Fibroblast of skin of right quadriceps (primary cell): ENCODE measurements at regions not wholly inside any gene's neighbourhood (a gene's known extent, or its start where the extent isn't known, plus 50 kb on each side); places are given as distances from the start of the nearest gene placed in this dataset.
A peak's percentile ranks its signal among the peaks of the same experiment; 100 is the strongest.

Experiments used
- DNase-seq: peaks from one replicate; pipeline ENCODE4 v3.0.0-alpha.2; 2013

- DNase-seq: no peak
These were observed 138.4 kb upstream of the SPDL1 start for GRCh38 chr5:169445191-169445590.

- no peak for DNase-seq
These were observed 140.4 kb upstream of the SPDL1 start for GRCh38 chr5:169442913-169443784.

DNA sequence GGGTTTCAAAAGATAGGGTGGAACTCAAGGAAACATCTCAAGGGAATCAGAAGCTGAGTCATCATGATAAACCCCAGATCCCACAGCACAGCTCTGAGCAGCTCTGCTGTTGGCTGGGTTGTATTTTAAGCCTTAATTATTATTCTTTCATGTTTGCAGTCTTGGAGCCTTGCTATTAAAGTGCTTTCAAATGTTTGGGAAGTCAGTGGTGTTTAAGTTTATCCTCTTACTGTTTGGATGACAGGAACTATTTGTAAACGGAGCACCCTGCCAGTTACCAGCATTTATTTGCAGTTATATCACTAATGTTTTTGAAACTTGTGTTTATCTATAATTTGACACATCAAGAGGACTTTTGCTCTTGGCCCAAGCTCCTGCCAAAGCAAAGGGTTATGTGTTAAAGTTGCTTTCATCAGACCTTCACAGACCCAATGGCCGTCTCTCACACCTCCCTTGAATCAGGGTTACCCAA, 141.1 kb upstream of the SPDL1 start:
- DNase-seq: peak; percentile 27

DNA sequence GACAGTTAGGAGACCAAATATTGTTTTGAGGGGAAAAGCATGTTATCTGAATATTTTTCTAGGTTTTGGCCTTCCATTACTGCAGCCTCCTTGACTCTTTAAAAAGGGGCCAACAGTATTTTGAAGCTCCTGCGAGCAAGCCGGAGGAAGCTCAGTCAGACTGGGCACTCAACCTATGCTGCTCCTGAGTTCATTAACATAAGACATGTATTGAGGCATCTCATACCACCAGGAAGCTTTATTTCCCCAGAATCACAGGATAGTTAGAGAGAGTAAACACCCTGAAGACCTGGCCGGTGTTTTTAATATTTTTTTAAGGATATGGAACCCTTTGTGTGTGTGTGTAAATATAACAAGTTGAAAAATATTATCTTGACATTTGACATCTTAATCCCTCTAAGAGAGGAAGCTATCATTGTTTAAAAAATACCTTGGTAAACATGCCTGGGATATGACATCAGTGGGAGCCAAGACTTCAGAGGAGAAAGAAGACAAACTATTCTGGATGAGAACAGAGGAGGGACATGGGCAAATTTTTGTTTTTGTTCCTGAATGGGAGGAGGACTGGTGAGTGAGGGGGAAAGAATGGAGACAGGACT, 139.3 kb upstream of the SLIT3 start:
- DNase-seq: no peak

DNA sequence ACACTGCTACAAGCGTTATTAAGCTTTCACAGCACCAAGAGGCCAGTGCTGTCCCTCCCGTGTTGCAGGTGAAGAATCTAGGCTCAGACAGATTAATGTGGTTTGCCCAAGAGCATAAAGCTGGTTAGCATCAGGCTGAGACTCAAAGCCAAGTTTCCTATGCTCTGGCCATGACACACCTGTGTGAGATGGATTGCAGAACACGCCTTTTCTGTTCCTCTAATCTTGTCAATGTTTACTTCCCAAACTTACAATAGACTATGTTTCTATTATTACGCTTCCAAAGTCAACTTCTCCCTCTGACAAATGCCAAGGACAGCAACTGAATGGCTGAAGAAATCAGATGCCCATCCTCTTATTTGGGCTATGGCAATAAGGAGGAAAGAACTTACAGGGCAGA, 138.4 kb upstream of the SLIT3 start:
- DNase-seq: no peak

DNA sequence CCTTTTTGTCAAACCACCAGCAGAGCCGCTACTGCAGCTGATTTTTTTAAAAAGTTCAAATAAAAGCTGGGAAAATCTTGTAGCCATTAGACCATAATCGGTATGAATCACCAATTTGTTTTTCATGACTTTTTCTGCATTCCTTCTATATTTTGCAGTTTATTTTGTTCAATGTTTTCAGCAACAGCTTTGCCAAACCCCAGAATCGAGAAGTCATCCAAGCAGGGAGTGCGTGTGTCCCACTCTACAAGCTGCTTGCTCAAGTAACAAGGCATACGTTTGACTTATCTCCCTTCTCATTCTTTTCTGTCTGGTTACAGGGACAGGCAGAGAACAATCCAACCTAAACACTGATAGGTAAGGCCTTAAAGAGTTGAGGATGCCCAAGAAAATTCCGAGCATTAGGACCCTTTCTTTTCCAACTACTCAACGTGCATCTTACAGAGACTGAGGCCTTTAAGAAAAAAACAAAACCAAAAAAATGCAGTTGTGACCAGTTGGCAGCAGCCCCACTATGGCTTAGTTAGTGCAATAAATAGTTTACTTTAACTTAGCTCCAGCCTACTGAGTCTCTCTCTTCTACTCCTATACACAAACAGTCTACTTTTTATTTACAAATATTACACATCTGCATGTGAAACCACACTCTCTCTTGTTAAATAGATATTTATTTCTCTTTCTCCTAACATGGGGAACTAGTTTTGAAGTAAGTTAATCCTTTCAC, 134.7 kb upstream of the SLIT3 start:
- peak; percentile 37 for DNase-seq

GRCh38 chr5:169433221-169433651, 132.3 kb upstream of the SLIT3 start:
- DNase-seq: peak; percentile 43

DNA sequence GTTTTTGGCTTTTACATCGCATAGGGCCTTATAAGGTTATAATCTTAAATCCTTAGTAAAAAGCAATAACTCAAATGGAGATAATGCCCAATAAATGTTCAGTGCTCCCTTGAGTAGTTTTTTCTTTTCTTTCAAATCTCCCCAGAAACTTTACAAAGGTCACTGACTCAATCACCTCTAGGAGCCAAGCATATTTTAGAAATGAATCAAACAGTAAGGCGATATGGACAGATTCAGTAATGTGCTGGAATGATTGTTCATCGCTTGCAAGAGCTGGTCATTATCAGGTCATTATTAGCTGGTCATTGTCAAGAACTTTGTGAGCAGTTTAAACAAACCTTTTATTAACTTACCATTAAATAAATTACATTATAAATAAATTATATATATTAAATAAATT, 130.4 kb upstream of the SLIT3 start:
- DNase-seq: peak; percentile 35

DNA sequence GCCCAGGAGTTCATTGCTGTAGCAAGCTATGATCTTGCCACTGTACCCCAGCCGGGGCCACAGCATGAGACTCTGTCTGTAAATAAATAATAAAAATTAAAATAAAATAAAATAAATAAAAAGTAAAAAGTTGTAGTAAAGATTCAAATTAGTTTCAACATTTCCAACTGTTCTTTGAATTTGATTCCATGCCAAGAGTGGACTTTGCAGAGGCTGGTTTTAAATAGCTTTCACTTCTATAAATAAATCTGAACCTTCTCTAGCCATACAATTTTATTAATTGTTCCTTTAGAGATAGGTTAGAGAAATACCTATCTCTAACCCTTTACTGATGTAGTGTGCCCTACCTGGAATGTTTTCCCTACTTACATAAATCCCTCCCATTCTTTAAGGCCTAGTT, 129.7 kb upstream of the SLIT3 start:
- no peak for DNase-seq

DNA sequence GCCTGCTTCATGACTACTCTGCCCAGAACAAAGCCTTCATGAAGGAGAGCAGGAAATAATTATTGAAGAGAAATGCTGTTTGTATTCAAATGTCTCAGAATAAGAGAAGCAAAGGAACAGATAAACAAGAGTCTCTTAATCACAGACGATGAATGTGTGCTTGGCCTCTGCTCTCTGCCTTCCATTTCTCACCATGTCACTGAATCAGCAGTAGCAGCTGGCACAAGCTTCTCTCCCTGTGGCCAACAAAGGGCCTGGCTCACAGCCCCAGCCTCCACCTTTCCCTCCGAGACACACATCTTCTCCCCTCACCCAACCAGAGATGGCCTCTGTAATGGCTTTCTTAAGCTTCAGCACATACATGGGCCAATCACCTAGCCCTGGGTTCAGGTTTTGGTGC, 128.1 kb upstream of the SLIT3 start:
- no peak for DNase-seq

- DNase-seq: no peak
These were observed 125.8 kb upstream of the SLIT3 start for GRCh38 chr5:169426784-169427183.

GRCh38 chr5:169424670-169425378, 123.9 kb upstream of the SLIT3 start:
- no peak for DNase-seq

- DNase-seq: no peak
These were observed 123.3 kb upstream of the SLIT3 start for GRCh38 chr5:169424279-169424655.

DNA sequence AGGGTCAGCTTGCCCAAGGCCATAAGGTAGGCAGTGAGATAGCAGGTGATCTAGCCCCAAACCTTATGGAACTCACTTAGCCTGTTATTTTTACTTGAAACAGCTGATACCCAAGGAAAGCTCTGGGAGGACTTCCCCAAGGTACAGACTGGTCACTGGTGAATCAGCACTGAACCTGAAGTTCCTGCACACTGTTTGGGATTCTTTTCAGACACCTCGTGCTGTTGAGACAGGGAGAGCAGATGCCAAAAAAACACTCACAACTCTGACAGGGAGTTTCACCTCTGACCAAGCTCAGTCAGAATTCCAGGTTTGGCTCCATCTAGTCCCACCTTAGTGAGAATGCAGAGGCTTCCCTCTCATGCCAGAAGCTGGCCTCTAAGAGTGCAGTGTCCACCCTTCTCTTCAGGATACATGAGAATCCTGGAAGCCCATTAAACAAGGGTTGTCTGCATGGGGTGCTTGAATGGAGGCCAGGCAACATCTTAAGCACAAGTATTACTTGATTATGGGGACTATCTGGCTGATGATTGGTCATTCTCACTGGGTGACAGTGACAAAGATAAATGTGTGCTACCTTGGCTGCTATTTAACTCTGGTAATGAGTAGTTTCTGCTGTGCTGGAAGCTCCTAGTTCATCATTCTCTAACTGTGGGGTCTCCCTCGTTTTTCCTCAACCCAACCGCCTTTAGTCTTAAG, 122.8 kb upstream of the SLIT3 start:
- DNase-seq: no peak

DNA sequence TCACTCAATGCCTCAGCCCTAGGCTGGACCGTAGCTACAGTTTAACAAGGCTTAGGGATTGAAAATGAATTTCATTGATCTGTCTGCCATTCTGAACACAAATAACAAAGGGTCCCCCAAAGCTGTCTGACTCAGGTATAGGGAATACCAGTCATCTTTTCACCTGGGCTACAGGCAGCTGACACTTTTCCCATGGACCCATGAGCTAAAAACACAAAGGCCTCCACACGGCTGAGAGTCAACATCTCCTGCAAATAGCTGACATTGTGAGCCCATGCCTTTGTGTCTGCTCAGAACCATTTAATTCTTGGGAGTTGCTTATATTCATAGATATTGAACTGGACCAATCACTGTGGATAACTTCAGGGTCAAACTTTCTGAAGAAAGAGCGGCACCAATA, 121.1 kb upstream of the SLIT3 start:
- no peak for DNase-seq

- DNase-seq: peak; percentile 28
These were observed 120.7 kb upstream of the SLIT3 start for GRCh38 chr5:169421677-169422076.

DNA sequence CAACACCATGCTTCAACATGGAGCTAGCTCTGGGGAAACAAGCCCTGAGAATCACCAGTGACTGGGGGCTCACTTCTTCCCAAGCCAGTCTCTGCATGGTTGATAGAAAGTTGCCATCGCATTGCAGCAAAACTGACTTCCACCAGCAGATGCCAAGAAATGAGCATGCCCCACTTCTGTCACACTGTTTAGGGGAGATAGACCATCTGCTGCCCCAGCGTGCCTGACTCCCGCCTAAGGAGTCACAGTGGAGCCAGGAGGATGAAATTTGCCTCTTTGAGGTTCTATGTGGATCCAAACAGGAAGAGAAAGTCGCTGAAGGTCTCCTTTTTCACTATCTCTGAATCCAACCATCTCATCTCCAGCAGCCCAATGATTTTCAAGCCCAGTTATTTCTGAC, 116.7 kb upstream of the SLIT3 start:
- DNase-seq: no peak

- peak; percentile 96 for DNase-seq
These were observed 115.8 kb upstream of the SLIT3 start for GRCh38 chr5:169416583-169417196.

DNA sequence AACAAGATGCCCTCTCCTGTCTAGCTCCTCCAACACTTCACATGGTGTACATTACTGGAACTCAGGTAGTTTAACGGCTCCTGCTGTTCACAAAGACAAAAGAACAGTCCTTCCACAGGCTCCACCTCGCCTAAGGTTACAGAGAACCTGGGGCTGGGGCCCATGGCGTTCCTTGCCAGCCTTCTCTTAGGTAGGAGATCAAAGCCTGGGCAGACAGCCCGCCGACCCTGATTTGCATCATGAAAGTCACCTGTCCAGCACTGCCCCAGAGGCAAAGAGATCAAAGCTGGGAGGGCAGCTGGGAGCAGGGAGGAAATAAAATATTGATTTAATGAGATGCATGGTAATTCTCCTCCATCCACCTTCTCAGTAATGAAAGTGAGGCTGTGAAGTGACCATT, 115.0 kb upstream of the SLIT3 start:
- DNase-seq: no peak

- peak; percentile 56 for DNase-seq
These were observed 114.4 kb upstream of the SLIT3 start for GRCh38 chr5:169415371-169415770.

DNA sequence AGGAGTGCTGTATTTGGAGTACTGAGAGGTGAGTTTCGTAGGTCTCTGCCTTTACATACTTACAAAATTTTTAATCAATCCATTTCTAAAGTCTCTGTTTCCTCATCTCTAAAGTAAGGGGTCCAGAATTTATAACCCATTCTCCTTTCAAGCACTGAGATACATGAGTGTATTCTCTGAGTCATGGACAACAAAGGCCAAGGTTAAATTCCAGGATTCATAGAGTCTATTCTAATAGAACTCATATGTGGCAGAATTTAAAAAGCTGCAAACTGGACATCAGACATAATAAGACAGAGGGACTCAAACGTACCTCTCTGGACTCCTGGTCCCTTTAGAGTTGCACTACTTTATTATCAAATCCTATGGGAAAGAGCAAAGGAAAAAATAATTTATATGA, 112.5 kb upstream of the SLIT3 start:
- DNase-seq: peak; percentile 32

DNA sequence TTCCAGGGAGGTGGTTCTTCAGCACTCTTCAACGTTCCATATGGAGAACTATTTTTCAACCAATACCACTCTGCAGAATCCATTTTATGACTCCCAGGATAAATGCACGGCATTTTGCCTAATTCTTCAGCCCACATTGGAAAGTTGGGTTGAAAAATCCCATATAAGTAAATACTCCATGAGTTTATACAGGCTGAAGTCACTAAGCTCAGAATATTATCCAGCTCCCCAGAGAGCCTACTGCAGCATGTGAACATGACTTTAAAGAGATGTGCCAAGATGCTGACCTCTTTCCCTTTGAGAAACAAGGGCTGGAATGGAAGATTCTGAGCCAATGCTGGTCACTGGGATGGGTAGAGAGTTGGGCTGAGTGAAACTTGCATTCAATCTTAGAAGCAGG, 111.9 kb upstream of the SLIT3 start:
- peak; percentile 71 for DNase-seq
